ENCODE measurements at regions not wholly inside any gene's neighbourhood (a gene's known extent, or its start where the extent isn't known, plus 50 kb on each side); places are given as distances from the start of the nearest gene placed in this dataset.

- H3K9me3 ChIP-seq: no peaks in the 10 kb centered on the region
- TF ChIP-seq HMGXB4 (CRISPR knock-in tag; IDR thresholded peaks at IDR 0.05; ENCODE audit: borderline replicate concordance) (no peak), ELK1 (IDR thresholded peaks at IDR 0.05; ENCODE audit: low read depth, low read length) (no peak), RCOR1 (IDR thresholded peaks at IDR 0.05; ENCODE audit: low read depth, low read length) (no peak)
- peak overlapping the region in 1 of 2 experiments; percentile 52; a peak in 2 of 6 replicates for H3K27ac ChIP-seq
- WGBS (ENCODE audit: missing lambda C conversion rate): 88% methylated on average over 3 of the region's 3 CpGs
- FAIRE-seq (no peak), ATAC-seq (no peak), DNase-seq (ENCODE audit: low read depth in 1 of 2, low spot score in 1 of 2) (no peak)
- H3K4me3 ChIP-seq: no peak overlapping the region
- ChIA-PET CTCF (no interaction called here), POLR2A (no interaction called here)
- H3K4me2 ChIP-seq: no peak overlapping the region
- peaks cover 32% of the 10 kb centered on the region for H3K4me1 ChIP-seq
Observed at GRCh38 chr3:189567766-189568420, 63.3 kb upstream of the TP63 start.

- CTCF ChIA-PET: no interaction called here
- Histone ChIP-seq H3K27ac (0 out of 6 replicates have a peak overlapping the region, but pooled peaks of 1 of the 2 experiments have one; percentile 34), H3K4me1 (peaks cover 31% of the 10 kb centered on the region), H3K9me3 (peaks cover 2% of the 10 kb centered on the region; the same call in 1 of the 3 replicates), H3K4me3 (no peak overlapping the region), H3K4me2 (no peak overlapping the region)
- ATAC-seq: no peak
- no peak for DNase-seq (ENCODE audit: low read depth in 1 of 2, low spot score in 1 of 2)
- no peak for TF ChIP-seq HDAC2 (IDR thresholded peaks at IDR 0.05)
- TF ChIP-seq, protein P1, sequence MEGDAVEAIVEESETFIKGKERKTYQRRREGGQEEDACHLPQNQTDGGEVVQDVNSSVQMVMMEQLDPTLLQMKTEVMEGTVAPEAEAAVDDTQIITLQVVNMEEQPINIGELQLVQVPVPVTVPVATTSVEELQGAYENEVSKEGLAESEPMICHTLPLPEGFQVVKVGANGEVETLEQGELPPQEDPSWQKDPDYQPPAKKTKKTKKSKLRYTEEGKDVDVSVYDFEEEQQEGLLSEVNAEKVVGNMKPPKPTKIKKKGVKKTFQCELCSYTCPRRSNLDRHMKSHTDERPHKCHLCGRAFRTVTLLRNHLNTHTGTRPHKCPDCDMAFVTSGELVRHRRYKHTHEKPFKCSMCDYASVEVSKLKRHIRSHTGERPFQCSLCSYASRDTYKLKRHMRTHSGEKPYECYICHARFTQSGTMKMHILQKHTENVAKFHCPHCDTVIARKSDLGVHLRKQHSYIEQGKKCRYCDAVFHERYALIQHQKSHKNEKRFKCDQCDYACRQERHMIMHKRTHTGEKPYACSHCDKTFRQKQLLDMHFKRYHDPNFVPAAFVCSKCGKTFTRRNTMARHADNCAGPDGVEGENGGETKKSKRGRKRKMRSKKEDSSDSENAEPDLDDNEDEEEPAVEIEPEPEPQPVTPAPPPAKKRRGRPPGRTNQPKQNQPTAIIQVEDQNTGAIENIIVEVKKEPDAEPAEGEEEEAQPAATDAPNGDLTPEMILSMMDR (IDR thresholded peaks at IDR 0.05): no peak
- no peak for TF ChIP-seq ZSCAN20 (CRISPR knock-in tag; IDR thresholded peaks at IDR 0.05)
- no peak for TF ChIP-seq MAZ (IDR thresholded peaks at IDR 0.05; ENCODE audit: borderline replicate concordance, low read depth, low read length)
- no peak for TF ChIP-seq SREBF2 (IDR thresholded peaks at IDR 0.05)
- TF ChIP-seq RNF2 (IDR thresholded peaks at IDR 0.05; ENCODE audit: borderline replicate concordance, low read depth): no peak
- no peak for TF ChIP-seq KDM5A (IDR thresholded peaks at IDR 0.05)
- TF ChIP-seq MAFK (IDR thresholded peaks at IDR 0.05; ENCODE audit: partially characterized antibody): no peak
- no peak for TF ChIP-seq ZNF302 (CRISPR knock-in tag; IDR thresholded peaks at IDR 0.05)
- no peak for TF ChIP-seq HOXA7 (CRISPR knock-in tag; IDR thresholded peaks at IDR 0.05)
- 61% methylated on average over 4 of the region's 4 CpGs for WGBS (ENCODE audit: missing lambda C conversion rate)
- POLR2A ChIA-PET: no interaction called here
- no peak for FAIRE-seq
Observed at GRCh38 chr3:189568961-189569360, 62.2 kb upstream of the TP63 start.

- Histone ChIP-seq H3K4me3 (no peak overlapping the region), H3K27ac (peak overlapping the region in 1 of 2 experiments; percentile 57; a peak in 1 of 6 replicates), H3K4me1 (peaks cover 26% of the 10 kb centered on the region), H3K9me3 (peaks cover 4% of the 10 kb centered on the region; the same call in 1 of the 3 replicates), H3K4me2 (no peak overlapping the region)
- DNase-seq (ENCODE audit: low read depth in 1 of 2, low spot score in 1 of 2) (no peak), ATAC-seq (no peak), FAIRE-seq (no peak)
- CTCF ChIA-PET: no interaction called here
- no peak for TF ChIP-seq FOSB (CRISPR knock-in tag; IDR thresholded peaks at IDR 0.05)
- 91% methylated on average over 4 of the region's 4 CpGs for WGBS (ENCODE audit: missing lambda C conversion rate)
- POLR2A ChIA-PET: no interaction called here
Observed at GRCh38 chr3:189569473-189569872, 61.7 kb upstream of the TP63 start.

DNA sequence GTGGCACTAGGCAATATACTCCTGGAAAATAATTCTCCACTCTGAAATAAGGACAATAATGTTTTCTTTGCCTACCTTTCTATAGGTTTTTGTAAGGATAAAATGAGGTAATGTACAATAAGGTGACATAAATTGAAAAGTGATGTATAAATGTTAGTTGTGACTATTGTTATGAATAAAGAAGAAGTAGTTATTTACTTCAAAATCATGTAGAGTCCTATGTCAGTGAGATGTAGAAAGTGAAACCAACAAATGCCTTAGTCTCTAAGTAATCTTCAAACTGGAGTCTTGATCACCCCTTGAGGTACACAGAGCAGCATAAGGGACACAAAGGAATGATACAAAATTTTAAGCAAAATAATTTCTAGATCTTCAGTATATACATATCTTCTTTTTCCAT is 60.3 kb upstream of the TP63 start:
- H3K9me3 ChIP-seq: peaks cover 4% of the 10 kb centered on the region; the same call in 1 of the 3 replicates
- H3K4me3 ChIP-seq: no peak overlapping the region
- no peak for DNase-seq (ENCODE audit: low read depth in 1 of 2, low spot score in 1 of 2)
- ChIA-PET POLR2A (no interaction called here), CTCF (no interaction called here)
- H3K4me2 ChIP-seq: no peak overlapping the region
- no peak for FAIRE-seq
- peak overlapping the region; percentile 57 to 65; a peak in 5 of 6 replicates for H3K27ac ChIP-seq
- H3K4me1 ChIP-seq: peaks cover 26% of the 10 kb centered on the region
- no peak for ATAC-seq
- TF ChIP-seq RCOR1 (IDR thresholded peaks at IDR 0.05; ENCODE audit: low read depth, low read length) (no peak), POLR2AphosphoS2 (conservative IDR thresholded peaks at IDR 0.05; ENCODE audit: low read length) (no peak), ZSCAN20 (CRISPR knock-in tag; IDR thresholded peaks at IDR 0.05) (no peak), RFX5 (IDR thresholded peaks at IDR 0.05) (no peak), ELK1 (IDR thresholded peaks at IDR 0.05; ENCODE audit: low read depth, low read length) (no peak), BCL3 (IDR thresholded peaks at IDR 0.05) (no peak), ZFP36 (IDR thresholded peaks at IDR 0.05; ENCODE audit: borderline replicate concordance, partially characterized antibody) (no peak), TFCP2L1 (CRISPR knock-in tag; IDR thresholded peaks at IDR 0.05) (no peak), MAFK (IDR thresholded peaks at IDR 0.05; ENCODE audit: partially characterized antibody) (no peak)
- TF ChIP-seq, protein P1 (IDR thresholded peaks at IDR 0.05): no peak

Measured in A549 (cell line).